Fibroblast of lung (primary cell): ENCODE measurements at regions not wholly inside any gene's neighbourhood (a gene's known extent, or its start where the extent isn't known, plus 50 kb on each side); places are given as distances from the start of the nearest gene placed in this dataset.

Source experiments
- EZH2 ChIP-seq: IDR thresholded peaks from 2 replicates; pipeline ENCODE4 v1.5.1; 2012; ENCODE audit warnings: low read length, control low read depth, mild to moderate bottlenecking; ENCODE audit errors: missing control alignments
- TF ChIP-seq, protein P1 (sequence below), 2 donors: IDR thresholded peaks in 1 of 2; conservative IDR thresholded peaks in 1 of 2; 1 replicate in 1 of 2; 2 replicates in 1 of 2; pipeline ENCODE4 v1.5.1; 2011 to 2012; ENCODE audit warnings: low read length in 2 of 2, control low read depth in 1 of 2, inconsistent platforms in 1 of 2, low read depth in 1 of 2, mild to moderate bottlenecking in 1 of 2

DNA sequence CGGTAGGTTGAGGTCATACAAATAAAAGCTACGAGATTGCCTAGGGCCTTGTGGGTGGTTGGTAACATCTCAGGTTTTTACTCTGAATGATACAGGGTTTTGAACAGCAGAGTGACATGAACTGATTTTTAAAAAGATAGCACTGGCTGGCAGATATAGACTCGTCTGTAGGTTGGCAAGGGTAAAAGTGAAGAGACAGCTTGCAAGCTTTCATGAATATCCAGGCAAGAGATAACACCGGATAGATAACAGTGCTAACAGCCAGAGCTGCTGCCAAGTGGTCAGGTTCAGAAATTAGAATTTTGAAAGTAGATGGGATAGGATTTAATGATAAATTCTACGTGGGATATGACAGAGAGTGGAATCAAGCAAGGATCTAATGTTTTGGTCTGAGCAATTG is 299.7 kb upstream of the AADAT start:
- TF ChIP-seq, protein P1, sequence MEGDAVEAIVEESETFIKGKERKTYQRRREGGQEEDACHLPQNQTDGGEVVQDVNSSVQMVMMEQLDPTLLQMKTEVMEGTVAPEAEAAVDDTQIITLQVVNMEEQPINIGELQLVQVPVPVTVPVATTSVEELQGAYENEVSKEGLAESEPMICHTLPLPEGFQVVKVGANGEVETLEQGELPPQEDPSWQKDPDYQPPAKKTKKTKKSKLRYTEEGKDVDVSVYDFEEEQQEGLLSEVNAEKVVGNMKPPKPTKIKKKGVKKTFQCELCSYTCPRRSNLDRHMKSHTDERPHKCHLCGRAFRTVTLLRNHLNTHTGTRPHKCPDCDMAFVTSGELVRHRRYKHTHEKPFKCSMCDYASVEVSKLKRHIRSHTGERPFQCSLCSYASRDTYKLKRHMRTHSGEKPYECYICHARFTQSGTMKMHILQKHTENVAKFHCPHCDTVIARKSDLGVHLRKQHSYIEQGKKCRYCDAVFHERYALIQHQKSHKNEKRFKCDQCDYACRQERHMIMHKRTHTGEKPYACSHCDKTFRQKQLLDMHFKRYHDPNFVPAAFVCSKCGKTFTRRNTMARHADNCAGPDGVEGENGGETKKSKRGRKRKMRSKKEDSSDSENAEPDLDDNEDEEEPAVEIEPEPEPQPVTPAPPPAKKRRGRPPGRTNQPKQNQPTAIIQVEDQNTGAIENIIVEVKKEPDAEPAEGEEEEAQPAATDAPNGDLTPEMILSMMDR (conservative IDR thresholded peaks at IDR 0.05 in 1 of 2, IDR thresholded peaks at IDR 0.05 in 1 of 2; ENCODE audit: low read depth in 1 of 2, low read length in 2 of 2) = no peak
- no peak for TF ChIP-seq EZH2
